Dedifferentiated amniotic fluid mesenchymal stem cell (primary cell): ENCODE measurements at regions not wholly inside any gene's neighbourhood (a gene's known extent, or its start where the extent isn't known, plus 50 kb on each side); places are given as distances from the start of the nearest gene placed in this dataset.
"Not testable (repeated sequence)": the region's sequence is repeated elsewhere in the genome, so short reads cannot be mapped to it uniquely, and the experiment has no call there.

Experiments
- DNase-seq: peaks from one replicate; pipeline ENCODE4 v3.0.0-alpha.2; 2016; ENCODE audit errors: extremely low spot score

DNA sequence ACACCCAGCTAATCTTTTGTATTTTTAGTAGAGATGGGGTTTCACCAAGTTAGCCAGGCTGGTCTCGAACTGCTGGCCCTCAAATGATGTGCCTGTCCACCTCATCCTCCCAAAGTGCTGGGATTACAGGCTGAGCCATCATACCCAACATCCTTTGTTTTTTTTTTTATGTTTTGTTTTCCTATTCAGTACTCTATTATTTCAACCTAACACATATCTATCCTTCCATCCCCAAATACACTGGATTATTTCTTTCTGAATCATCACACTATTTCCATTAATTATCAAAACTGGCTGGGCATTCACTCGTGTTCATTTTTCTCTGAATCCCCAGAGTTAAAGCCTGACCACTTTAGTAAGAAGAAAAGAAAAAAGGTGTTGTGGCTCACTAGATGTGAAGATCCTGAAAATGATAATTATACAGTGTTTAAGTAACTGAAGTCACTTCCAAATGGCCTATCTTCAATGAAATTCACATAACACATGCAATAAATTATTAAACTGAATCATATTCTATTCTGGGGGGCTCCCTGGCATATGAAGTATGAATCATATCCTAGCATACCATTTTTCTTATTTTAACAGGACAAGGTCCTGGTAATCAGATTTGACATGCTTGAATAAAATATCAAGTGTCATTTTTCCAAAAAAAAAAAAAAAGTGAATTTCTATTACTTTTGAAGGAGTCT is 1754.2 kb downstream of the BRINP3 start:
- no peak for DNase-seq

DNA sequence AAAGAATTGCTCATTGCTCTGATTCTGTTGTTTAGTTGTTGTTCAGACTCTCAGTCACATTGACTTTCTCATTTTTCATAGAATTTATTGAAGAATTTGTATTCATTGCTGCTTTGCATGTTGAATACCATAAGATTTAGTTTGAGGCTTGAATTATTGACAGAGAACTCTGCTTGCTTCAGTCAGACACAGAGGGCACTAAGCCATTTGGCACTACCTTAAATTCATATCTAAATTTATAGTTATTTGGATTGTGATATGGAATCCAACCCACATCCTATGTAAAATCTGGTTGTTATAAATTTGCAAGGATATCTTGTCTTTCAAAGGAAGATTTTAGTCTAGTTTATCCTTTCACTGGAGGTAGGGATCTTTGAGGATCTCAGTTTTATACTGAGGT is 1748.6 kb downstream of the BRINP3 start:
- no peak for DNase-seq

DNA sequence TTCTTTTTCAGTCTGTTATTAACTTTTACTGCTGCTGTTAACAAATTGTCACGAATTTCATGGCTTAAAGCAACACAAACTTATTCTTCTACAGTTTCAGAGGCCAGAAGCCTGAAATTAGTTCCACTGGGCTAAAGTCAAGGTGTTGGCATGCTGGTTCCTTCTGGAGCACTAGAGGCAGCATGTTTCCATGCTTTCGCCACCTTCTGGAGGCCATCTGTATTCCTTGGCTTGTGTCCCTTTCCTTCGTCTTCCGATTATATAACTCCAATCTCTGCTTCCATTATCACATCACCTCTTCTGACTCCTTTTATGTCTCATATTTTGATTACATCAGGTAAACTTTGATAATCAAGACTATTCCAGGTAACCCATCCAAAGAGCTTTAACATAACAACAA is 1742.1 kb downstream of the BRINP3 start:
- DNase-seq: no peak

DNA sequence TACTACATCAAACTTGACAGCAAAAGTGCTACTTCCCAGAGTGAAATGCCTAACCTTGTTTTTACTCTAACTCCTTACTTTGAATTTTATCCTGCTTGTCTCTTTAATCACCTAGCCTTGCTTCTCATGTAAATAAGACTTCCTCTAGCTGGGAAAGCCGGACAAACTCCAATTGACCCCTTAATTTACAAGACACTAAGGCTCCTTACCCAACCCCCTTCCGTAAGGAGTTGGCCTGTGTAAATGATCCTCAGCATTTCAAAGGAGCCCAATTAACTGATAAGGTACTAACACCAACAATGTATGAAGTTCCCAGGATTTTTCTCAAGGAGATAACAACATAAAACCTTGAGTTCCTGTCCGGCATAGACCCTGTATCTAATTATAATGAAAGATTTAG is 1728.4 kb downstream of the BRINP3 start:
- not testable (repeated sequence) for DNase-seq

DNA sequence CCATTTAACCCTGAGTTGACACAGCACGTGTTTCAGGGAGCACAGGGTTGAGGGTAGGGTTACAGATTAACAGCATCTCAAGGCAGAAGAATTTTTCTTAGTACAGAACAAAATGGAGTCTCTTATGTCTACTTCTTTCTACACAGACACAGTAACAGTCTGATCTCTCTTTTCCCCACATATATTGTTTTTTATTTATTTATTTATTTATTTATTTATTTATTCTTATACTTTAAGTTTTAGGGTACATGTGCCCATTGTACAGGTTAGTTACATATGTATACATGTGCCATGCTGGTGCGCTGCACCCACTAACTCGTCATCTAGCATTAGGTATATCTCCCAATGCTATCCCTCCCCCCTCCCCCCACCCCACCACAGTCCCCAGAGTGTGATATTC is 1725.6 kb downstream of the BRINP3 start:
- DNase-seq: not testable (repeated sequence)

DNA sequence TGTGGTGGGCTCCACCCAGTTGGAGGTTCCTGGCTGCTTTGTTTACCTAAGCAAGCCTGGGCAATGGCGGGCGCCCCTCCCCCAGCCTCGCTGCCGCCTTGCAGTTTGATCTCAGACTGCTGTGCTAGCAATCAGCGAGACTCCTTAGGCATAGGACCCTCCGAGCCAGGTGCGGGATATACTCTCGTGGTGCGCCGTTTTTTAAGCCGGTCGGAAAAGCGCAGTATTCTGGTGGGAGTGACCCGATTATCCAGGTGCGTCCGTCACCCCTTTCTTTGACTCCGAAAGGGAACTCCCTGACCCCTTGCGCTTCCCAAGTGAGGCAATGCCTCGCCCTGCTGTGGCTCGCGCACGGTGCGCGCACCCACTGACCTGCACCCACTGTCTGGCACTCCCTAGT is 1719.9 kb downstream of the BRINP3 start:
- DNase-seq: not testable (repeated sequence)

DNA sequence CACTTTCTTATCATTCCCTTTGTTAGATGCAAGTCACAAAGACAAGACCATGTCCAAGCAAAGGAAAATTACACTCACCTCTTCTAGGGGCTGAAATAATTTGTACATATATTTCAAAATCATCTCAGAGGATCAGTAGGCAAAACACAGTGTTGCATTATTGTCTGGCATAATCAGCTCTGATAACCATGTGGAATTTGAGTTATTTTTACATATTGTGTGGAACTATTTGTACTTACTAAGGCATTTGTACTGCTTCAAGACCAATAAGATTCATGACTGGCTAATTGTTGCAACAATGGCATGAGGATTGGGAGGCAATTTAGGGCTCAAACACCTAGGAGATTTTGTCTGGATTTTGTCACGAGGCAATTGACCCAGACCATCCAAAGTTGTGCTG is 1716.4 kb downstream of the BRINP3 start:
- DNase-seq: no peak

DNA sequence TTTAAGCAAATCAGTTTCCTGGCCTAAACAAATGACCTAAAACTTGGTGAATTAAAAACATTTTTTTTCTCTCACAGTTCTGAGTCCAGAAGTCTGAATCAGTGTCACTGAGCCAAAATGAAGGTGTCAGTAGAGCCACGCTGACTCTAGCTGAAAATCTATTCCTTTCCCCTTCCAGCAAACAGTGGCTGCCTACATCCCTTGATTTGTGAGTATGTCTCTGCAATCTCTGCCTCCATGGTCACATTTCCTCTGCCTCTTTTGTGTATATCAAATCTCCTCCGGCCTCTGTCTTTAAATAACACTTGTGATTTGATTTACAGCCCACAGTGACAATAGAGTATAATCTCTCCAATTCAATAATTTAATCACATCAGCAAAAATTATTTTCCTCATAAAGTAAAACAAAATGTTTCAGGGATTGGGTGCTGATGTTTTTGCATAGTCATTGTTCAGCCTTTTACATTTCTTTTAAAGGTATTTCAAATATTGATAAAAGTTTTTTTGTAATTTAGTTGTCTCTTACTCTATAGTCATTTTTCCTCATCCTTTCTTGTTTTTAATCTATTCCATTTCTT is 1715.4 kb downstream of the BRINP3 start:
- DNase-seq: no peak

DNA sequence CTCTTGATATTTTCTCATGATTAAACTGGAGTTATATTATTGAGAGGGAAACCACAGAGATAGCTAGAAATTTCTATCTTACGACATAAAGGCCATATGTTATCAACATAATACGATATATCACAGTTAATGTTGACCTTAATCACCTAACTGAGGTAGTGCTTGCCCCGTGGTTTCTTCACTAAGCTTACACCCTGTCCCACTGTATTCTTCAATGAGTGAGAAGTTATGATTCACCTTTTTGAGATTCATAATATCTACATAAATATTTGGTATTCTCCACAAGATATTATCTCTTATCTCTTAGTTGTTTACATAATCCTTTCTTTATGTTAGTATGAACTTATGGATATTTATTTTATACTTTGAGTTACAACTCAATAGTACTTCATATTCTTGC is 1714.1 kb downstream of the BRINP3 start:
- no peak for DNase-seq

DNA sequence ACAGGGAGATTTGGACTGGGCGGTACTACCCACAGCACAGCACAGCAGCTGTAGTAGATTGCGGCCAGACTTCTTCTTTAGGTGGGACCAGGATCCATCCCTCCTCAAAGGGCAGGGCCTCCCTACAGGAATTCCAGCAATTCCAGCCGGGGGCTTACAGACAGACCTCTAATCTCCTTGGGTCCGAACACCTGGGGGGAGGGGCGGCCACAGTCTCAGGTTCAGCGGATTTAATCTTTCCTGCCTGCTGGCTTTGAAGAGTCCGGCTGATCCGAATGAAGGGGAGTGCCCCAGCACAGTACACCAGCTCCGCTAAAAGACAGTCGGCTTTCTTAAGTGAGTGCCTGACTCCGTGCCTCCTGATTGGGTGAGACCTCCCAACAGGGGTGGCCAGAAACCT is 1708.5 kb downstream of the BRINP3 start:
- no peak for DNase-seq

DNA sequence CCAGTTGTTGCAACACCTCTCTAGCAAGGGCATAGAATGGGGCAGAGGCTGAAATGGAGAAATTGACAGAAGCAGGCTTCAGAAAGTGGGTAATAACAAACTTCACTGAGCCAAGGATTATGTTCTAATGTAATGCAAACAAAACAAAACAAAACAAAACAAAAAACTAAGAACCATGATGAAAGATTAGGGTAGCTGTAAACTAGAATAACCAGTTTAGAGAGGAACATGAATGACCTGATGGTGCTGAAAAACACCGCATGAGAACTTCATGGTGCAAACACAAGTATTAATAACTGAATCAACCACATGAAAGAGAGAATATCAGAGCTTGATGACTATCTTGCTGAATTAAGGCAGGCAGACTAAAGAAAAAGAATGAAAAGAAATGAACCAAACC is 1707.7 kb downstream of the BRINP3 start:
- no peak for DNase-seq

DNA sequence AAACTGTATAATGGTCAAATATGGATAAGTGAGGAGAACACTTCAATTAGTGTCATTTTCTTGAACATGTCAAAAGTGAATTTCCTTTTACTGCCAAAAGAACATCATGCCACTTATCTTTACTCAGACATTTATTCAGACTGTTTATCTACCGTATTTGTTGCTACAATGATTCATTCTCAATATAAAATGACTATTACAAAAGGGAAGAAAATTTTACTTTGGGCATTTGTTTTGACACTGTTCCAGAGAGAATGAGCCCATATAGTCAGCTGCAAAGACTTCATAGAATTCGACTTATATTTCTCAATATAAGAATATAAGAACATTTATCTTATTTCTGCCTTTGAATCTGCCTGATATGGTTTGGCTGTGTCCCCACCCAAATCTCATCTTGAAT is 1699.1 kb downstream of the BRINP3 start:
- no peak for DNase-seq

DNA sequence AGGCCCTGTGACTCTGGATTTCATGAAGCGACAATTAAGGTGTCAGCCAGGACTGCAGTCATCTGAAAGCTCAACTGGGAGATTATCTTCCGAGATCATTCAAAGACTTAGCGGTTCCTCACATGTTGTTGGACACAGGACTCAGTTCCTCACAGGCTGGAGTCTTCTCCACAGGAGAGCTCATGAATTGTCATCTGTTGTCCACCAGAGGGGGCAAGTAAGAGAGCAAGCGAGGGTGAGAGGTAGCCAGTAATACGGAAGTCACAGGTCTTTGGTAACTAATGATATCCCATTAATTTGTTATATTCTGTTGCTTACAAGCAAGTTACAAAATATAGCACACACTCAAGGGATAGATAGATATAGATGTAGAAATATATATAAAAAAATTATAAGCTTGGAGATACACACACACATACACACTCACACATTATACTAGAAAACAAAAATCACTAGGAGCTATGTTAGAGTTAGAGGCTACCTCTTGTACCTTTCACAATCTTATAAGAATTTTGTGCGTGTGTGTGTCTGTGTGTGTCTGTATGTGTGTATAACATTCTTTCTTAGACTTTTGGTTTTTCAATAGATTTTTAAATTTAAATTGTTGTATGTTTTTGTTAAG is 1695.3 kb downstream of the BRINP3 start:
- no peak for DNase-seq

DNA sequence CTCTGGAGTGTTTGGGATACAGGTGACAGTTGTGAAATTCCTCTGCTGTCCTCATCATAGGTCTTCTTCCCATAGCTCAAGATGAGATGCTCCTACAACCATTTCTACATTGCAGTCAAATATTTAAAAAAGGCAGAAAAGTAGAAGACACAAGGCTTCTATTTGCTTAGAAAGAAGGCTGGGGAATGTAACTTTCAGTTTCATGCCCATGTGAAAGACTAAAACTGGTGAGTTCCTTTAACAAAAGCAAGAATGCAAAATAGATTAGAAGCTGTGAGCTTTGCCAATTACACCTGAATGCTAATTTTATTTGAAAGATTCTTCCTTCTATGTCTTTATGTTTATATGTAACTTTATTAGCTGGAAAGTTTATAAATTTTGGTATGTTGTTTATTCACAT is 1682.7 kb downstream of the BRINP3 start:
- no peak for DNase-seq

DNA sequence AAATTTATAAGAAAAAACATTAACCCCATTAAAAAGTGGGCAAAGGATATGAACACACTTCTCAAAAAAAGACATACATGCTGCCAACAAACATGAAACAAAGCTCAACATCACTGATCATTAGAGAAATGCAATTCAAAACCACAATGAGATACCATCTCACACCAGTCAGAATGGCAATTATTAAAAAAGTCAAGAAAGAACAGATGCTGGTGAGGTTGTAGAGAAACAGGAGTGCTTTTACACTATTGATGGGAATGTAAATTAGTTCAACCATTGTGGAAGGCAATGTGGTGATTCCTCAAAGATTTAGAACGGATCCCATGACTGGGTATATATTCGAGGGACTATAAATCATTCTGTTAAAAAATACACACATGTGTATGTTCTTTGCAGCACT is 1665.5 kb downstream of the BRINP3 start:
- DNase-seq: not testable (repeated sequence)

DNA sequence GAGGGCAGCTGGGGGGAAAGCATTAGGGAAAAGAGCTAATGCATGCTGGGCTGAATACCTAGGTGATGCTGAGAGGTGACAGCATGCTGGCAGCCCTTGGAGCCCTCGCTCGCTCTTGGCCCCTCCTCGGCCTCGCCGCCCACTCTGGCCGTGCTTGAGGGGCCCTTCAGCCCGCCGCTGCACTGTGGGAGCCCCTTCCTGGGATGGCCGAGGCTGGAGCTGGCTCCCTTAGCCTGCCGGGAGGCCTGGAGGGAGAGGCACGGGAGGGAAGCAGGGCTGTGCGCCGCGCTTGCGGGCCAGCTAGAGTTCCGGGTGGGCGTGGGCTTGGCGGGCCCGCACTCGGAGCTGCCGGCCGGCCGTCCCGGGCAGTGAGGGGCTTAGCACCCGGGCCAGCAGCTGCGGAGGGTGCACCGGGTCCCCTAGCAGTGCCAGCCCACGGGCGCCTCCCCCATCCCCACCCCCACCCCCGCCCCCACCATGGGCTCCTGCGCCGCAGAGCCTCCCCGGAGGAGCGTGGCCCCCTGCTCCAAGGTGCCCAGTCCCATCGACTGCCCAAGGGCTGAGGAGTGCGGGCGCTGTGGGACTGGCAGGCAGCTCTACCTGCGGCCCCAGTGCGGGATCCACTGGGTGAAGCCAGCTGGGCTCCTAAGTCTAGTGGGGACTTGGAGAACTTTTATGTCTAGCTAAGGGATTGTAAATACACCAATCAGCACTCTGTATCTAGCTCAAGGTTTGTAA is 1664.7 kb downstream of the BRINP3 start:
- DNase-seq: not testable (repeated sequence)

DNA sequence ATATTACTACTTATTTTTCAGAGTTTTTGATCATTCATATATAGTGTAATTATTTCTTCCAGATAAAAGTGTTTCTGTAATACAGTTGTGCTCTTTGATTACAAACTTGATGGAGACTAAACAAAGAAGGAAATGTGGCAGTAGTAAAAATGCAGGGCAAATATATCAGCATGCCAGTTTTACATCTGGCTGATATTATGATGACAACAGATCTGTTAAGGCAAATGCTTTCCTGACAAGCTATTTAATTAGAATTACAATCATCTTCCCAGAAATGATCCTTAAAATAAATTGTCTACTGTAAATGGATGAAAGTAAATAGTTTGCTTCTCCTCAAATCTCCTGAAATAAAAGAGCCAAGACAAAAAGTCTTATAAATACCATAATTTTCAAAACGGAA is 1659.8 kb downstream of the BRINP3 start:
- DNase-seq: no peak

DNA sequence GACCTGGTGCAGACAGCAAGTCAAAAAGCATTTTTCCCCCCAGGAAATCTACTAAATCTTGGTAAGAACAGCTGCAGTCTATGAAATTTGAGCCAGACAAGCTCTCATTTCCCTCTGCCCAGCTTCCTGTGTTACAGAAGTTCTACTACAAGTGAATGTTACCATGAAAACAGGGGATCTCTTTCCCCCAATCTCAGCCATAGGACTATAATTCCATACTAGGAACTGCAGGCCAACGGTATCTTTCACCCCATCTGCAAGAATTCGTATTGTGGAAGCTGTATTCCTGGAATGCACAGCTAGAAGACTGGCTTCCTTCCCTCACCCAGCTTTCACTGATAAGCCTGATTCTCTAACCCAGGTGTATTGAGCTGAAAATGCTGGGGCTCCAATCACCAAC is 1655.4 kb downstream of the BRINP3 start:
- DNase-seq: no peak

DNA sequence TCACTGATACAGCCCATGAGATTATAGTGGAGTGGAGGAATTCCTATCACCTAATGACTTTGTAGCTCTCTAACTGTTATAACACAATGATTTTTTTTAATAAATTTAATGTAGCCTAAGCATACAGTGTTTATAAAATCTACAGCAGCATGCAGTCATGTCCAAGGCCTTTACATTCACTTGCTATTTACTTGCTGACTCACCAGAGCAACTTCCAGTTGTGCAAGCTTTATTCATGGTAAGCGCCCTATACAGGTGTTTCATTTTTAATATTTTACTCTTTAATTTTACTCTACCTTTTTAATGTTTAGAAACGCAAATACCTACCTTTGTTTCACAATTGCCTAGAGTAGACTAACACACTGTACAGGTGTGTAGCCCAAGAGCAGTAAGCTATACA is 1652.2 kb downstream of the BRINP3 start:
- DNase-seq: no peak

DNA sequence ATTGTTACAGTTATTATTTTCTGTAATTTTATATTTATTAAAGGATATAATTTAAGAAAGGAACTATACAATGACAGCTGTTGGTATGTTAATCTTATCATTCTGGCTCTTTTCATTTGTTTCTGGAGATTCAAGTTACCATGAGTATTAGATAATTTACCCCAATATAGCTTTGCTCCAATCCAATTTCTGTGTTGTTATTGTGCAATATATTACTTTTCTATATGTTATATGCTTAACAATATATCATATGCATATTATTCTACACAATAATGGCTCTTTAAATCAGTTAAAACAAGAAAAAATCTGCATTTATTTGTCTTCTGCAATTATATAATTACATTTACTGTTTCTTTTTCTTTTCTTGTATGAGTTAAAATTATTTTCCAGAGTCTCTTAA is 1650.9 kb downstream of the BRINP3 start:
- DNase-seq: no peak

DNA sequence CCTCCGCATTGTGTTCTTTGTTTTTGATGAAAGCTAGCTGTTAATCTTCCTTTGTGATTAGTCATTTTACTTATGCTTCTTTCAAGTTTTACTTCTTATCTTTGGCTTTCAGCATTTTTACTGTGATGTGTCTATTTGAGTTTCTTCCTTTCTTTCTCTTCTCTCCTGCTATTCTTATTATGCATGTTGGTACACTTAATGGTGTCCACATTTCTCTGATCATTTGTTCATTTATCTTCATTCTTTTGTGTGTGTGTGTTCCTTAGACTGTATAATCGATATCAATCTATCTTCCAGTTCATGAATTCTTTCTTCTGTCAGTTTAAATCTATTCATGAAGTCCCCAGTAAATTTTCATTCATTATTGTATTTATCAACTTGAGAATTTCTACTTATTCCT is 1650.3 kb downstream of the BRINP3 start:
- DNase-seq: no peak

DNA sequence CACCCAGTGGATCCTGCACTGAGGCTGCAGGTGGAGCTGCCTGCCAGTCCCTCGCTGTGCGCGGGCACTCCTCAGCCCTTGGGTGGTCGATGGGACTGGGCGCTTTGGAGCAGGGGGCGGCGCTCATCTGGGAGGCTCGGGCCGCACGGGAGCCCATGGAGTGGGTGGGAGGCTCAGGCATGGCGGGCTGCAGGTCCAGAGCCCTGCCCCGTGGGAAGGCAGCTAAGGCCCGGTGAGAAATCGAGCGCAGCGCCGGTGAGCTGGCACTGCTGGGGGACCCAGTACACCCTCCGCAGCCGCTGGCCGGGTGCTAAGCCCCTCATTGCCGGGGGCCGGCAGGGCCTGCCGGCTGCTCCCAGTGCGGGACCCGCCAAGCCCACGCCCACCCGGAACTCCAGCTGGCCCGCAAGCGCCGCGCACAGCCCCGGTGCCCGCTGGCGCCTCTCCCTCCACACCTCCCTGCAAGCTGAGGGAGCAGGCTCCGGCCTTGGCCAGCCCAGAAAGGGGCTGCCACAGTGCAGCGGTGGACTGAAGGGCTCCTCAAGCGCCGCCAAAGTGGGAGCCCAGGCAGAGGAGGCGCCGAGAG is 1636.5 kb downstream of the BRINP3 start:
- not testable (repeated sequence) for DNase-seq
